H1 (cell line): ENCODE measurements at regions not wholly inside any gene's neighbourhood (a gene's known extent, or its start where the extent isn't known, plus 50 kb on each side); places are given as distances from the start of the nearest gene placed in this dataset.

ENCODE experiments used
- ATF2 ChIP-seq: IDR thresholded peaks from 2 replicates; pipeline ENCODE4 v1.6.1; 2012; ENCODE audit warnings: low read length, inconsistent platforms
- CBX5 ChIP-seq: fragments of 300-800, 300-1000 bp; sonication (generic); IDR thresholded peaks from 2 replicates; pipeline ENCODE4 v1.7.1; 2016; ENCODE audit warnings: antibody characterized with exemption, low read length, low read depth
- EGR1 ChIP-seq: IDR thresholded peaks from 2 replicates; pipeline ENCODE4 v1.6.1; 2011; ENCODE audit warnings: low read depth, low read length, borderline replicate concordance
- FOSL1 ChIP-seq: IDR thresholded peaks from 2 replicates; pipeline ENCODE4 v1.6.1; 2011; ENCODE audit warnings: mild to moderate bottlenecking, low read depth, low read length, moderate library complexity; ENCODE audit not compliant: insufficient read depth
- KDM4A ChIP-seq: IDR thresholded peaks from one replicate; pipeline ENCODE4 v1.7.1; 2012; ENCODE audit warnings: low read depth, mild to moderate bottlenecking, moderate library complexity, low read length, inconsistent platforms; ENCODE audit not compliant: severe bottlenecking
- RAD21 ChIP-seq, 2 experiments: IDR thresholded peaks in 1 of 2; conservative IDR thresholded peaks in 1 of 2; 2 replicates each; pipeline ENCODE4 v1.6.1; 2011; ENCODE audit warnings: low read depth in 2 of 2, low read length in 2 of 2, improper control_type of control experiment in 1 of 2, inconsistent platforms in 1 of 2, mild to moderate bottlenecking in 1 of 2, moderate library complexity in 1 of 2
- TAF7 ChIP-seq: optimal IDR thresholded peaks from 2 replicates; pipeline ENCODE3; 2011; ENCODE audit warnings: low read depth, mild to moderate bottlenecking, inconsistent platforms, low read length, moderate library complexity, borderline replicate concordance

GRCh38 chr13:19056984-19057490, 124.6 kb downstream of the TUBA3C start (continued):
- TF ChIP-seq TAF7 (no peak), RAD21 (IDR thresholded peaks at IDR 0.05 in 1 of 2, conservative IDR thresholded peaks at IDR 0.05 in 1 of 2; ENCODE audit: low read depth in 2 of 2, low read length in 2 of 2) (no peak), KDM4A (no peak), EGR1 (no peak), FOSL1 (no peak), ATF2 (no peak), CBX5 (no peak)
